ENCODE measurements at regions not wholly inside any gene's neighbourhood (a gene's known extent, or its start where the extent isn't known, plus 50 kb on each side); places are given as distances from the start of the nearest gene placed in this dataset.
"Not testable (repeated sequence)": the region's sequence is repeated elsewhere in the genome, so short reads cannot be mapped to it uniquely, and the experiment has no call there.

GRCh38 chr5:118604106-118604505 is 384.2 kb downstream of the DTWD2 start:
- no peak for DNase-seq (ENCODE audit: low read depth)

DNA sequence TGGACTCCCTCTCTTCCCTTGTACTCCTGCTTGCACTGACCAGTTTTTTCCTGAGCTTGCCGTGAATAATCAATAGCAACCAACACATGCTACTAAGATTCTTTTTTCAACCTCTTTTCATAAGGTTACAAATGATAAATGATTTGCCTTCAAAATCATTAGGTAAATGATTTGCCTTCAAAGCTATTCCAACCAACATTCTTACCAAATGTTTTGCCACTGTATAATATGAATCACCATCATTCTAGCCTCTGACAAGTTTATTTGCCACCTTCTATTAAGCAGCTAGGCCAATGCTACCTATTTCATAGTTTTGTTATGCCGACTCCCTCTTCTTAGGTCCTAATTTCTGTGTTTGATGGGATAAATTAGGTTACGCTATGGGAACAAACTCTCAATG is 385.1 kb downstream of the DTWD2 start:
- DNase-seq (ENCODE audit: low read depth) = no peak

DNA sequence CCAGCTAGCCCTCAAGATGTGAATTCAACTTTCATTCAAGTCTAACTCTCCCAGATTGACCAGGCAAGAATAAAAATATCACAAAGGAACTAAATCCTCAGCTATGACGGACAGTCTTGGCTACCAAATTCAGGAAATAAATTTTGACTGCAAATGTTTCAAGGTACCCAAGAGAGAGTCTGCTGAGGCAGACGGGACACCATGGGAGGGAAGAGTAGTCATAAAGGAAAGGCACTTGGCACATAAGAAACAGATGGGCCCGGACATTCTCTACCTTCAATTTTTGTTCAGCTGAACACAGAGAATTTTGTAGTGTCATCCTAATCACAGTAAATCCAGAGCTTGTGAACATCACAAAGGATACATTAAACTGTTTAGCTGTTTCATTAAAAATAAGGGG is 390.0 kb downstream of the DTWD2 start:
- DNase-seq (ENCODE audit: low read depth) = no peak

DNA sequence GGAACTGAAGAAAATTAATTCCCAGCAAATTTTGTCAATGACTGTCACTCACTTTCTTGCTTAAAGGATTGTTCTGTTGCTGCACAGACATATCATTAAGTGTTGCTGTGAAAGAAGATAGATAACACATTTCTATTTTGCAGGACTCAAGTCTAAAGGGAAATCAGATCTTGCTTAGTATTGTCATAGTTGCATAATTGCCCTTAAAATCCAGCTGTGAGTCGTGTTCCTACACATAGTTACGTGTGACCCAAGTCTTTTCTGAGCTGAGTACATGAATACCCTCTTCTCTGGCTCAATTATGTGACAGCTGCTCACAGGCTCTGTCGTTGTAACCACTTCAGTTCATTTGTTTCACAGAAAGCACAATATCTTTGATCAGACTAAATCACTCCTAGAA is 390.8 kb downstream of the DTWD2 start:
- no peak for DNase-seq (ENCODE audit: low read depth)

- no peak for DNase-seq (ENCODE audit: low read depth)
Measured at GRCh38 chr5:118596255-118596654, 392.1 kb downstream of the DTWD2 start.

GRCh38 chr5:118593003-118593328 is 395.4 kb downstream of the DTWD2 start:
- no peak for DNase-seq (ENCODE audit: low read depth)

DNA sequence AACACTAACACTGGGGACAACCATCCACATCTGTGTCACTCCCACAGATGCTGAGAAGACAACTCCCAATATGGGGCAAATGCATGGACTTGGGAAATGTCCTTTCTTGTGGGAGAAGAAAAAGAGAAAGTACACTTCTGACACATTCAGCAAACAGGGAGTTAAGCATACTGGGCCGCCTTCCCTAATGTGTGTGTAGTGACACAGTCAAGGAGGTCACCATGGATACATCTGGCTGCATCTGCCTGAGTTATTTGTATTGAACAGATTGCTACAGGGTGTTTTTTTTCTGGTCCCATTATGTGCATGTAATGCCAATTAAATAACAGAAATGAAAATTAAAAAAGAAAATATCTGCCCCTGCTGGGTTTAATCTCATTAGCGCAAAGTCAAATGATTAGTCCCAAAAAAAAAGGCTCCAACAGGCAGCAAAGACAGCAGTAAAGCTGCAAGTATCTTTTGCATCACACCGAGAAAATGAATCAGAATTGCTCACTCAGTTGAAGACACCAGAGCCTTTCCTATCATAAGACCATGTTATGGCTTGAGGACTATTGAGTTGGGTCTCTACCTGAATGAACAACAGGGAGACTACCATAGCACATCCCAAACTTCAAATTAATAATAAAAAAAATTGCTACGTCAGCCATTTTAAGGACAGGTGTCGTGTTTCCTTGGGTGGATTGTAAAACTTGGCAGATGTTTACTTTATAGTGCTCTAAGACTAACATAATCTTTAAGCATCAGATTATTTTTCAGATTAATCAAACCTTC is 395.9 kb downstream of the DTWD2 start:
- no peak for DNase-seq (ENCODE audit: low read depth)

- no peak for DNase-seq (ENCODE audit: low read depth)
Measured at GRCh38 chr5:118590806-118591205, 397.5 kb downstream of the DTWD2 start.

DNA sequence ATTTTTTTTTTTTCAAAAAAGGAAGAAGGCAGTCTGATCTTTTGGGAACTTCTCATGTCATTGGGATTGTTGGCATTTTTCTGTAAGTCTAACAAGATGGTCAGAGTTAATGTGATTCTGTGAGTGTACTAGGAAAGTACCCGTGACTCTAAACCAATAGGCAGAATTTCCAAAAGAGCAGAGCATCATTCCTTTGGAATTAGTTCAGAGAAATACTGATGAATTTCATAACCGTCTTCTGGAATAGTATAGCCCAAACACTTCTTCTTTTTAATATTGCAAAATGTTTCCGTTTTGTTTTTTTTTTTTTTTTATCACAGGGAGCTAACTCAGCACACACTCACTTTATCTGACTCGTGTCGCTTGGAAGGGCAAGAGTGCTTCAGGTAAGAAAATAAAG is 407.4 kb downstream of the DTWD2 start:
- no peak for DNase-seq (ENCODE audit: low read depth)

GRCh38 chr5:118578093-118578492 is 410.3 kb downstream of the DTWD2 start:
- no peak for DNase-seq (ENCODE audit: low read depth)

- DNase-seq (ENCODE audit: low read depth) = no peak
Measured at GRCh38 chr5:118577621-118578020, 410.7 kb downstream of the DTWD2 start.

- DNase-seq (ENCODE audit: low read depth) = not testable (repeated sequence)
Measured at GRCh38 chr5:118570276-118570675, 418.1 kb downstream of the DTWD2 start.

DNA sequence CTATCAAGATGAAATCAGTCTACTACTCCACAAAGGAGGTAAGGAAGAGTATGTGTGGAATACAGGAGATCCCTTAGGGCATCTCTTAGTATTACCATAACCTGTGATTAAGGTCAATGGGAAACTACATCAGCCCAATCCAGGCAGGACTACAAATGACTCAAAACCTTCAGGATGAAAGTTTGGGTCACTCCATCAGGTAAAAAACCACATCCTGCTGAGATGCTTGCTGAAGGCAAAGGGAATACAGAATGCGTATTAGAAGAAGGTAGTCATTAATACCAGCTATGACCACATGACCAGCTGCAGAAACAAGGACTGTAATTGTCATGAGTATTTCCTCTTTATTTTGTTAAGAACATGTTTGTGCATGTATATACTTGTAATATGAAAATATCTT is 418.8 kb downstream of the DTWD2 start:
- not testable (repeated sequence) for DNase-seq (ENCODE audit: low read depth)

GRCh38 chr5:118565335-118565971 is 422.9 kb downstream of the DTWD2 start:
- no peak for DNase-seq (ENCODE audit: low read depth)

DNA sequence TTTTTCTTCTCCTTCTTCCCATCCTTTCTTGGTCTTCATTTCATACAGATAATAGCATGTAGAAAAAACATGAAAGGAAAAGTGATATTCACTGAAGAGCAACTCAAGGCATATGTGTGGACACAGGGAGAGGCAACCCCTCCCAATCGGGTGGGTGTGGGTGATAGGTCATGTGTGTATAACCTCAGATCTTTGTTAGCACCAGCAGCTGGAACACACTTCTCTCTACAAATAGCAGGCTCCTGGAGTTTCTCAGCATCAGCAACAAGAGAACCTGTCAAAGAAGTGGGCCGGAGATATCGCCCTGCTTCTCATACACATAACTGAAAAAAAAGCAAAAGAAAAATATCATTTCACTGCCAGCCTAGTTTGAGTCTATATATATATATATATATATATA is 426.4 kb downstream of the DTWD2 start:
- DNase-seq (ENCODE audit: low read depth) = no peak

DNA sequence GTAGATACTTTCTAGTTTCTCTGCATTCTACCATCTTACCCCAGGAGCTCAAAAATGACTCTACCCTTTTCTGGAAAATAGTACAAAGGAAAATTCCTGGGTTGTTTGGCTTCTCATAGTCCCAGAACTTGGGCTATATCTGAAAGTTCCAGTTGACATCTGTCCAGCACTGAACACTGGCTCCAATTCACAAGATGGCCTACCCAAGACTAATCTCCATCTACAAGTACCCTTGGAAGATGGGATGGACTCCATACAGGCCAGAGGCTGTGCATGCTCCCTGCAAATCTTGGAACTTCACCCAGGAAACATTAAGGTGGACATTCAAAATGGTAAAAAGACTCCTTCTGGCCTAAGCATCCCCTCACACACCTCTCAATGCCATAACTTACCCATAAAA is 427.1 kb downstream of the DTWD2 start:
- DNase-seq (ENCODE audit: low read depth) = no peak

DNA sequence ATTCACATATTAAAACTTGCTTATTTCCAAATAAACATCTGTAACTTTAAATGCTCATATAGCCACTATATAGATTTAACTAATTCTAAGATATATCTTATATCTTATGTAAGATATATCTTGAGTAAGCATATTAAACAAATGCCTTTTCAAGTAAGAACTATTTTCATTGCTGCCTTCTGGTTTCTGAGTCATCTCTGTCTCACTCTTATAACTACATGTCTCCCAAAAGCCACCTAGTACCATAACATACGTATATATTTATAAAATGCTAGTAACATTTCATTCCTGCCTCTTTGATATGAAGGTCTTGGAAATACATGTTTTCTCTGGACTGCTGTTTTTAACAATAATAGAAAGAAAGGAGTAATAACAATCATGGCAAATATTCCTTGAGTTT is 429.5 kb downstream of the DTWD2 start:
- DNase-seq (ENCODE audit: low read depth) = no peak

GRCh38 chr5:118557251-118557661 is 431.1 kb downstream of the DTWD2 start:
- DNase-seq (ENCODE audit: low read depth) = no peak

- no peak for DNase-seq (ENCODE audit: low read depth)
Measured at GRCh38 chr5:118556792-118557191, 431.6 kb downstream of the DTWD2 start.

DNA sequence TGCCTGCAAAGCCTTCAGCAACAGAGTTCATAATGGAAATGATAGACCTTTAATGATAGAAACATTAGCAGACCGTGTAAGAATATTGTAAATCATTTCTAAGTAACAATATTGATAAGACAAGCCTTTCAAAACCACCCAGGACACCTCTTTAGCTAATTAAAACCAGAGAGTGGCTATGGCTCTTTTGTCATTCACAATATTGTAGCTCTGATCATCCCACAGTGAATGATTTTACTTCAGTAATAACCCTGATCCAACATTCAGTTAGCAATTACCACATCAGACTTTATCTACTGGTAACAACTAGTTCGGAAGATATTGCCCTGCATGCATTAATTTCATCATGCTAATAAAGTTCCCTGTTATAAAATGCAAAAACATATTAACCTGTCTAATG is 432.6 kb downstream of the DTWD2 start:
- no peak for DNase-seq (ENCODE audit: low read depth)

DNA sequence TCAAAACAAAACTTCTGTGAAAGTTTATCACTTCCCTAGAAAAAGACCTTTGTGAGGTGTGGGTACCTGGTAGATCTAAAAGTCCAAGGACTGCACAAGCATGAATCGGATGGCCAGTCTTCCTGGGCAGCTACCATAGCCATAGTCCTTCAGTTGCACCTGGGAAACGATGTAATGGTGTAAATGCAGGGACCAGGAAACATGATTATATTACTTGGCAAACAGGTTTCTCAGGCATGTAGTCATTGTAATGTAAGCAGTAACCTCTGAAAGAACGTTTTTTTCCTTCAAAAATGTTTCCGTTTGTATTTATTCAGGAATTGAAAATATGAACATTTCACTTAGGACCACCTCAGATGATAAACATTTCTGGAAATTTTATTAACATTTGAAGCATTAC is 433.4 kb downstream of the DTWD2 start:
- DNase-seq (ENCODE audit: low read depth) = no peak

DNA sequence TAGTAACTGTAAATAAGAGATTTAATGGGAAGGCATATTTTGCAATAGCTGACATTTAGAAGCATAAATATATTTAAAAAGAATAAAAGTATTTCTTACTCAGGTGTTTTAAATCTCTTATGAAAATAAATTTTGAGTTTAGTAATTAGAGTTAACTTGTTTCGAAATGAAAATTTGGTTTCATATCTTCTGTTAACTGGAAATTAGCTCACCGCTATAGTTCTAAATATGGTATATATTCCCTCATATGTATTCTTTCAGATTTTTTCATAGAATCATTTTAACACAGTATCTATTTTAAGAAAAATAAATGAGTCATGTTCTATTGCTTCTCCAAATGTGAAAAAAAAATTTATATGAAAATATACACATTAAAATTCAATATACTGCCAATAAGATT is 434.1 kb downstream of the DTWD2 start:
- DNase-seq (ENCODE audit: low read depth) = no peak

- DNase-seq (ENCODE audit: low read depth) = no peak
Measured at GRCh38 chr5:118553662-118554061, 434.7 kb downstream of the DTWD2 start.

DNA sequence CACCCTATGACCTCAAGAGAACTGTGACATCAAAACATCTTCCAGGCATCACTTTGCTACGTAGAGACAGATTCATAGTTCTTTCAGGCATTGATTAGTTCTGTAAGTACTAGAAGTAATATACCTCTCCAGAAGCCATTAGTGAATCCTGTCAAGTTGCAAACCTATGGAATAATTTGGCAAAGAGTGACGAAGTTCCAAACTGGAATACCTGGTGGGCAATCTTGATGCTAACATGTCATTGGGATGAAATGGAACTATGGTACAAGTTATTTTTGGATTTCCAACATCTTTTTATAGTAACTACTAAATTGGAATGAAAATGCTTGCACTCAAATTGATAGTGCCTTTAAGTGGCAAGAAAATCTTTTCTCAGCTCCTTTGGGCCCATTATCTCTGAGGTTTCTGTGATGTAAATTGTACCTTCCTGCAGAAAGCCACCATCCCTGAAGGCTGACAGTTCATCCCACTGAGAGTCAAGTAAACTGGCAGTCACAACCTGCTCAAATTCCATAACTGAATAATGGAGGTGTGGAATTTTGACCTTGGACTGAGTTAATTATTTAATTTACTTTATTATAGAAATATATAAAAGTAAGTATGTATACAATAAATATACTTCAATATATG is 435.5 kb downstream of the DTWD2 start:
- DNase-seq (ENCODE audit: low read depth) = no peak
